ENCODE measurements at regions not wholly inside any gene's neighbourhood (a gene's known extent, or its start where the extent isn't known, plus 50 kb on each side); places are given as distances from the start of the nearest gene placed in this dataset.

DNA sequence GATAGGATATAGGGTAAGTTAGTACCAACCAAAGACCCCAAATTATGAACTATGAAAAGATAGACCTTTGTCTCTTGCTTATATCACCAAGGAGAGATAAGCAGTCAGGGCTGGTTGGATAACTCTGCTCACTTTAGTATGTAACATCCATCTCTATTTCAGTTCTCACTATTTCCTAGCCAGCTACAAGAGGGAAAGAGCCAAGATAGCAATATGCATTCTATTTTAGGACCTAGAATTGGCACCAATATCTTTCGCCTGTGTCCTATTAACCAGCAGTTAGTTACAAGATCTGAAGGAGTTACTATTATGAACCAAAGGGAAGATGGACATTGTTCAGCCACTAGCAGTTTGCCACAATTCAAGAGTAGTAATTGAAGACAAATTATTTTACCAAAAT is 457.5 kb downstream of the NSUN3 start:
- DNase-seq, result no peak

- no peak for DNase-seq
Observed at GRCh38 chr3:94522488-94522887, 459.6 kb downstream of the NSUN3 start.

DNA sequence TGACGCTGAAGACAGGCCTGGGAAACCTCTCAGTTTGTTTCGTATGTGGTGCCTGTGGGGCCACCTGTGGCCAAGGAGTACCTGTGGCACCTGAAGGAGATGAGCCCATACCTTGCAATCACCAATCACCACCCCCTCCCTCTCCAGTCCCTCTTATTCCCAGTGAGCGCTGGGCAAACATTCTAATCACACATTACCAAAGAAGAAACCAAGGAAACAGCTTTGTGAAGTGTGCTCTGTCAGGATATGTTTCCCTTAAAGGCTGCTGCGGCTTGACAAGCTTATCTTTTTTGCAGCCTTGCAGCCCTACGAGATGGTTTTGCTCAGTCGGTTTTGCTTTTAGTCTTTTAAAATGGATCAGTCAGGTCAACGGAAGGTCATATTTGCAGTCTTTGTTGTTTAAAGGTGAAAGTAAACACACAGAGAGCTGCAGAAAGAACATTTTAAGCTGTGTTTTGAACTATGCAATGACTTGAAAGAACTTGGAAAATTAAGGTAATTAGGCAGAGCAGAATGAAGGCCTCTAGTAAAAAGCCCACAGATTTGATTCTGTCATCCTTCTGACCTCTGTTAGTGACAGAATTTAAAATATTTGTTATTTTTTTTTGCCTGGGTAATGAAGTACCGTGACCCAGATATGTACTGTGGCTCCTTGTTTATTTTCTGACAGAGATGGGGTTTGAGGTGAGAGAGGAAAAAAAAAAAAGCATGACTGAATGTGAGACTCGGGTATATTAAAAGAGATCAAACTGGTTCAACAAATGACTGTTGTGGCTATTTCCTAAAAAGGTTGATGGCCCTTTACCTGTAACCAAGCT is 461.4 kb downstream of the NSUN3 start:
- DNase-seq, result no peak

DNA sequence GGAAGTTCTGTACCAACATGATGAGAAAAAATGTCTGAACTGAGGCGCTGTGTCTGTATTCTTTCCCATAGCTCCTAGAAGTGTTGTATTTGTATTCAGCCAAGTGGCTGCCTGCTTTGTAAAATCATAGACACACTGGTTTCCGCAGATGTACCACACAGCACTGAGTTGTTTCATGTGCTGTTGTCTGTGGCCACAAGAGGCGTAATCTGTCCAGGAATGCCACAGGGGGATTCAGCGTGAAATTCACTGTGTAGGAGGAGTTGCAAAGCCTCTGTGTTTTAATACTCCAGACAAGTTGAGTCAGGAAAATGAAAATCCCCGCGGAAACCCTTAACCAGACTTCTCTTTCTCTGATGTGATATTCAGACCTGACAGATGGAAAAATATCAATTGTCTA is 462.2 kb downstream of the NSUN3 start:
- no peak for DNase-seq

GRCh38 chr3:94529816-94530215 is 467.0 kb downstream of the NSUN3 start:
- no peak for DNase-seq

GRCh38 chr3:94532951-94533350 is 470.1 kb downstream of the NSUN3 start:
- DNase-seq, result no peak

DNA sequence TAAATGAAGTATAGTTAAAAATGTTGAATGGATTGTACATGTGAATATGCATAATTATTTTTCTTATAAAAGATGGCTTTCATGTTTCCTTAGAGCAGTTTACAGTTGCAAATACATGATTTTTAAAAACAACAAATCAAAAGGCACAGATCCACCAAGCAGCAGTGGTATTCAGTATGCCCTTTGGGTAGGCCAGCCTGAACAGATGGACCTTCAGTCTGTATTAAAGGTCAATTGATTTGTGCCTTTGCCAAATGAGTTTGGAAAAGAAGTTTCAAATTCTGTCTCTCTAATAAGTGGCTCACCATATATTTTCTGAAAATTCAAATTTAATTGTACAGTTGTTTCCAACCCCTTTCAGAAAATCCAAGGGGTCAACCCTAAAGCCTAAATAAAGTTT is 477.1 kb downstream of the NSUN3 start:
- no peak for DNase-seq

DNA sequence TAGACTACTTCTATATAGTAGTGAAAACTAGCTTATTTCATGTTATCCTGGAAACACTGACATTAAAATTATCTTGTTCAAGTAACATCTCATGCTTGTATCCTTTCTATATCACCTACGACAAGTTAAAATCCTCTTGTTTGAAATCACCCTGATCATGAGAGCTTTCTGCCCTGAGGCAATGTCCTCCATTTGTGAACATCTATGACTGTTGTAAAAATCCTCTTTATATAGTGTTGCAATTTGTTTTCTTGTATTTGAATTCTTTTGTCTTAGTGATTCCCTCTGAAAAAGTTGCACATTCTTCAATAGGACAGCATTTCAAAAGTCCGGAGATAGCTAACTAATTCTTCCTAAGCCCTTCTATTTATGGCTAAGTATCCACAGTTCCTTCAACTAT is 480.3 kb downstream of the NSUN3 start:
- DNase-seq, result no peak

- no peak for DNase-seq
Observed at GRCh38 chr3:94544131-94544789, 481.4 kb downstream of the NSUN3 start.

GRCh38 chr3:94548581-94549316 is 485.9 kb downstream of the NSUN3 start:
- no peak for DNase-seq

- no peak for DNase-seq
Observed at GRCh38 chr3:94561094-94561493, 498.2 kb downstream of the NSUN3 start.

DNA sequence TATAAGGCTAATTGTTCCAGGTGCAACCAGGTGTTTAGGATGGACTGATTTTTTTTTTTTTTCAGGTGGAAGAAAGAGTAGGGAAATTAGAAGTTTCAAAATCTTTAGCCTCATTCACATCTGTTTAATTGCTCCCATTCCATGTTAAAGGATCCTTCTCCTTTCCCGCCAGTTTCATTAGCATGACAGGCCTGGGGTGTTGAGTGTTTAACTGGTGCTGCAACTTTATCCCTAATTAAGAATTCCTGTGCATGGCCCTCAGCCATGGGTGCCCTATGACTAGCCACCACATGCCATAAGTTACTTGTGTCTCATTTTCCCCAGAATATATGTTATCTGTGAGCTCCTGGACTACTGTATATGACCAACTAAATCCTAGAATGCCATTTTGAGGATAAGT is 501.4 kb downstream of the NSUN3 start:
- no peak for DNase-seq

DNA sequence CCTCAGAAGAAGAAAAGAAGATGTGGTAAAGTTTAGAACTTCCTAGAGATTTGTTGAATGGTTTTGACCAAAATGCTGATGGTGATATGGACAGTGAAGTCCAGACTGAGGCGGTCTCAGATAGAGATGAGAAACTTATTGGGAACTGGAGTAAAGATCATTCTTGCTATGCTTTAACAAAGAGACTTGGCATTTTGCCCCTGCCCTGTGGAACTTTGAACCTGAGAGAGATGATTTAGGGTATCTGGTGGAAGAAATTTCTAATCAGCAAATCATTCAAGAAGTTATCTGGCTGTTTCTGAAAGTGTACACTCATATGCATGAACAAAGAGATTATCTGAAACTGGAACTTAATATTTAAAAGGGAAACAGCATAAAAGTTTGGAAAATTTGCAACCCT is 505.2 kb downstream of the NSUN3 start:
- DNase-seq, result no peak

DNA sequence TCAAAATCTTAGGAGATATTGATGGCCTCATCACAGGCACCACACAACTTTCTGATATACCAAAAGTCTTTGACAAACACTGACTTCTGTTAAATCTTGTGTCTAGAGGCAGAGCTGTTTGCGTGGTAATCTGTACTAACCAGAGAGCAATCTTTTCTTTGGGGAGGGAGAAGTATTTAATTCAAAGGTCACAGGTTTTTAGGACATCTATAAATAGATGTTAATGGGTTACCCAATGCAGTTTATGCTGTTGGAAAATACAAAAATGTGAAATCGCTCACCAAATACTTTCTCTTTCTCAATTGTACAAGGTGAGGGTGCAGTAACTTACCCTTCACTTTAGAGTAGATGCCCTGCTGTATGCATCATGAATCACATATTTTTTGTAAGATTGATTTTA is 510.5 kb downstream of the NSUN3 start:
- DNase-seq, result no peak

DNA sequence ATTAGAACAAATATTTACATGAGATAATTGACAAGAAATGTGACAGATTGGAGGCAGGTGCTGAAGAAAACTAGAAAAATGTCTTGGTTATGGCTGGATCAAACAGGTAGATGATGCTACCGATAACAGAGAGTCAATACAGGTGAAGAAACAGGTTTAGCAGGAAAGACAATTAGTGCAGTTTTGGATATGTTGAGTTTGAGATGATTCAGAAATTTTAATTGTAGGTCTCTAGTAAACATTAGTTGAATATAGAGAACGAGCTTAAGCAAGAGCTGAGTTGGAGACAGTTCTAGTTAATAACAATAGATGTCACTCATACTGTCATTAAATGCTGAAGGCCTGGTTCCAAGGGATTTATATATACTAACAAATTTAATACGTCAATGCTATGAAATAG is 524.4 kb downstream of the NSUN3 start:
- no peak for DNase-seq

- no peak for DNase-seq
Observed at GRCh38 chr3:94593526-94594150, 530.8 kb downstream of the NSUN3 start.

DNA sequence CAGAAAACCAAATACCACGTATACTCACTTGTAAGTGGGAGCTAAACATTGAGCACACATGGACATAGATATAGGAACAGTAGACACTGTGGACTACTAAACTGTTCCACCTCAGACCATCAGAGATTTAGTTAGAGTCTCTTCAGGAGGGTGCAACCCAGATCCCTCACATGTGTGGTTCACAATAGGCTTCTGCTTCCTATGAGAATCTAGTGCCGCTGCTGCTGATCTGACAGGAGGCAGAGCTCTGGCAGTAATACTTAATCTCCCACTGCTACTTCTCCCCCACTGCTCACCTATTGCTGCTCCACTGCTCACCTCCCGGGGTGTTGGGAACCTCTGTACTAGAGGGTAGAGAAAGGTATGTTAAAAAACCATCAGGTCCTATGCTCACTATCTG is 533.3 kb downstream of the NSUN3 start:
- DNase-seq, result no peak

- no peak for DNase-seq
Observed at GRCh38 chr3:94596887-94597566, 534.2 kb downstream of the NSUN3 start.

- DNase-seq, result no peak
Observed at GRCh38 chr3:94607778-94608177, 544.9 kb downstream of the NSUN3 start.

DNA sequence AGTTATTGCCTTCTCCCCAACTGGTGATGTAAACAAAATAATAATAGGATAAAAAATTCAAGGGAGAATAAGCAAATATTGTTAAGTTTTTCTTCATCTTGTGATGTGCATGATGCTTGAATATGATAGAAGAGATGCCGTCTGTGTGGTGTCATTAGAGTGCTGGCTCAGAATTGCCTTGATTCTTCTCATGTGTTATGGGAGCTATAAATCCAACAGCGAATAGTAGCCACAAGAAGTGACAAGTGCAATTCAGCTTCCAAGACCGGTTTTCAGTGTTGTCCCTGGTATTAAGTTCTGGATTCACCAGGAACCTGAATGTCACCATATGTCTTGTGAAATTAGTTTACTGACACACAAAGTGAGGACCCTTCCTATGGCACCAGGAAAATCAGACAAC is 547.0 kb downstream of the NSUN3 start:
- DNase-seq, result no peak

- DNase-seq, result no peak
Observed at GRCh38 chr3:94611596-94611995, 548.7 kb downstream of the NSUN3 start.

- DNase-seq, result no peak
Observed at GRCh38 chr3:94612631-94613030, 549.8 kb downstream of the NSUN3 start.

- DNase-seq, result no peak
Observed at GRCh38 chr3:94614192-94614591, 551.3 kb downstream of the NSUN3 start.

Data from stimulated activated CD4-positive, alpha-beta T cell treated with anti-CD3 and anti-CD28 coated beads, Interleukin-4, amount 100 ng/mL, for 24 hours (primary cell).